Liver (tissue), 3 donors: ENCODE measurements at regions not wholly inside any gene's neighbourhood (a gene's known extent, or its start where the extent isn't known, plus 50 kb on each side); places are given as distances from the start of the nearest gene placed in this dataset.

Source experiments
- EGR1 ChIP-seq, 2 donors: IDR thresholded peaks; 2 replicates each; pipeline ENCODE4 v1.6.1; 2016 to 2018; ENCODE audit warnings: antibody characterized with exemption in 2 of 2, low read depth in 2 of 2
- FOXA1 ChIP-seq: IDR thresholded peaks from 2 replicates; pipeline ENCODE4 v1.6.1; 2016; ENCODE audit warnings: antibody characterized with exemption
- GABPA ChIP-seq, 2 donors: IDR thresholded peaks in 1 of 2; conservative IDR thresholded peaks in 1 of 2; 2 replicates each; pipeline ENCODE4 v1.6.1; 2016; ENCODE audit warnings: antibody characterized with exemption in 2 of 2, mild to moderate bottlenecking in 1 of 2, moderate library complexity in 1 of 2
- HNF4A ChIP-seq, 2 donors: conservative IDR thresholded peaks; 2 replicates each; pipeline ENCODE4 v1.6.1; 2016; ENCODE audit warnings: antibody characterized with exemption in 2 of 2, mild to moderate bottlenecking in 2 of 2
- JUND ChIP-seq, 2 donors: IDR thresholded peaks; 2 replicates each; pipeline ENCODE4 v1.6.1; 2016; ENCODE audit warnings: antibody characterized with exemption in 2 of 2
- NR2F2 ChIP-seq: IDR thresholded peaks from 2 replicates; pipeline ENCODE4 v1.6.1; 2016; ENCODE audit warnings: antibody characterized with exemption
- RAD21 ChIP-seq, 2 donors: IDR thresholded peaks; 2 replicates each; pipeline ENCODE4 v1.6.1; 2016; ENCODE audit warnings: antibody characterized with exemption in 2 of 2, mild to moderate bottlenecking in 2 of 2
- SP1 ChIP-seq: IDR thresholded peaks from 2 replicates; pipeline ENCODE4 v1.6.1; 2018; ENCODE audit warnings: antibody characterized with exemption, mild to moderate bottlenecking
- TAF1 ChIP-seq: conservative IDR thresholded peaks from 2 replicates; pipeline ENCODE4 v1.6.1; 2016; ENCODE audit warnings: antibody characterized with exemption, mild to moderate bottlenecking
- TF ChIP-seq, protein P1 (sequence below): fragments of 150-350 bp; IDR thresholded peaks from 2 replicates; pipeline ENCODE4 v1.5.1; 2017; ENCODE audit warnings: improper control_type of control experiment, low read depth, low read length; ENCODE audit not compliant: missing input control
- TF ChIP-seq, protein P2 (sequence below): IDR thresholded peaks from 2 replicates; pipeline ENCODE4 v1.6.1; 2016; ENCODE audit warnings: antibody characterized with exemption, mild to moderate bottlenecking
- TF ChIP-seq, protein P3 (sequence below): IDR thresholded peaks from 2 replicates; pipeline ENCODE4 v1.6.1; 2016; ENCODE audit warnings: antibody characterized with exemption
- TF ChIP-seq, protein P4 (sequence below): IDR thresholded peaks from 2 replicates; pipeline ENCODE4 v1.6.1; 2016; ENCODE audit warnings: antibody characterized with exemption
- TF ChIP-seq, protein P5 (sequence below): IDR thresholded peaks from 2 replicates; pipeline ENCODE4 v1.6.1; 2016; ENCODE audit warnings: antibody characterized with exemption
- donor health status: healthy.
- donor health status: healthy.

DNA sequence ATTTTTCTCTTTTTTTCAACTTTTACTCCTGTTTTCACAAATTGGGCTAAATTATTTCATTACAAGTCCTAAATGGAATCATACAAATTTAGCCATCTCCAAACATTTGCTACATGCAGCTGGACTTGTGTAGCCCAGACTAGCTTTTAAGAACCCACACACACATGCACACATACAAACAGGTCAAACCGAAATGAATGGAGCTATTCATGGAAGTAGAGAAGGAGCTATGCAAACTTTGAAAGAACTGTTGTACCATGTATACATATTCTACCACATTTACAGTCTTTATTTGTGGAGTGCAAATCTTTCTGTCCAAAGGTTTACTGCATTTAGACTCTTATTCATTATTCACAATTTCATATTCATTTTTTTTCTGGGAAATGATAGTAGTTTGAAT lies 189.1 kb upstream of the RNPC3 start:
- TF ChIP-seq, protein P1, sequence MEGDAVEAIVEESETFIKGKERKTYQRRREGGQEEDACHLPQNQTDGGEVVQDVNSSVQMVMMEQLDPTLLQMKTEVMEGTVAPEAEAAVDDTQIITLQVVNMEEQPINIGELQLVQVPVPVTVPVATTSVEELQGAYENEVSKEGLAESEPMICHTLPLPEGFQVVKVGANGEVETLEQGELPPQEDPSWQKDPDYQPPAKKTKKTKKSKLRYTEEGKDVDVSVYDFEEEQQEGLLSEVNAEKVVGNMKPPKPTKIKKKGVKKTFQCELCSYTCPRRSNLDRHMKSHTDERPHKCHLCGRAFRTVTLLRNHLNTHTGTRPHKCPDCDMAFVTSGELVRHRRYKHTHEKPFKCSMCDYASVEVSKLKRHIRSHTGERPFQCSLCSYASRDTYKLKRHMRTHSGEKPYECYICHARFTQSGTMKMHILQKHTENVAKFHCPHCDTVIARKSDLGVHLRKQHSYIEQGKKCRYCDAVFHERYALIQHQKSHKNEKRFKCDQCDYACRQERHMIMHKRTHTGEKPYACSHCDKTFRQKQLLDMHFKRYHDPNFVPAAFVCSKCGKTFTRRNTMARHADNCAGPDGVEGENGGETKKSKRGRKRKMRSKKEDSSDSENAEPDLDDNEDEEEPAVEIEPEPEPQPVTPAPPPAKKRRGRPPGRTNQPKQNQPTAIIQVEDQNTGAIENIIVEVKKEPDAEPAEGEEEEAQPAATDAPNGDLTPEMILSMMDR = no peak
- no peak for TF ChIP-seq JUND (IDR thresholded peaks at IDR 0.05)
- TF ChIP-seq, protein P2, sequence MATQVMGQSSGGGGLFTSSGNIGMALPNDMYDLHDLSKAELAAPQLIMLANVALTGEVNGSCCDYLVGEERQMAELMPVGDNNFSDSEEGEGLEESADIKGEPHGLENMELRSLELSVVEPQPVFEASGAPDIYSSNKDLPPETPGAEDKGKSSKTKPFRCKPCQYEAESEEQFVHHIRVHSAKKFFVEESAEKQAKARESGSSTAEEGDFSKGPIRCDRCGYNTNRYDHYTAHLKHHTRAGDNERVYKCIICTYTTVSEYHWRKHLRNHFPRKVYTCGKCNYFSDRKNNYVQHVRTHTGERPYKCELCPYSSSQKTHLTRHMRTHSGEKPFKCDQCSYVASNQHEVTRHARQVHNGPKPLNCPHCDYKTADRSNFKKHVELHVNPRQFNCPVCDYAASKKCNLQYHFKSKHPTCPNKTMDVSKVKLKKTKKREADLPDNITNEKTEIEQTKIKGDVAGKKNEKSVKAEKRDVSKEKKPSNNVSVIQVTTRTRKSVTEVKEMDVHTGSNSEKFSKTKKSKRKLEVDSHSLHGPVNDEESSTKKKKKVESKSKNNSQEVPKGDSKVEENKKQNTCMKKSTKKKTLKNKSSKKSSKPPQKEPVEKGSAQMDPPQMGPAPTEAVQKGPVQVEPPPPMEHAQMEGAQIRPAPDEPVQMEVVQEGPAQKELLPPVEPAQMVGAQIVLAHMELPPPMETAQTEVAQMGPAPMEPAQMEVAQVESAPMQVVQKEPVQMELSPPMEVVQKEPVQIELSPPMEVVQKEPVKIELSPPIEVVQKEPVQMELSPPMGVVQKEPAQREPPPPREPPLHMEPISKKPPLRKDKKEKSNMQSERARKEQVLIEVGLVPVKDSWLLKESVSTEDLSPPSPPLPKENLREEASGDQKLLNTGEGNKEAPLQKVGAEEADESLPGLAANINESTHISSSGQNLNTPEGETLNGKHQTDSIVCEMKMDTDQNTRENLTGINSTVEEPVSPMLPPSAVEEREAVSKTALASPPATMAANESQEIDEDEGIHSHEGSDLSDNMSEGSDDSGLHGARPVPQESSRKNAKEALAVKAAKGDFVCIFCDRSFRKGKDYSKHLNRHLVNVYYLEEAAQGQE = no peak
- TF ChIP-seq NR2F2 = no peak
- TF ChIP-seq EGR1 (IDR thresholded peaks at IDR 0.05; ENCODE audit: low read depth in 2 of 2) = no peak
- no peak for TF ChIP-seq TAF1
- TF ChIP-seq HNF4A (conservative IDR thresholded peaks at IDR 0.05) = no peak
- TF ChIP-seq GABPA (IDR thresholded peaks at IDR 0.05 in 1 of 2, conservative IDR thresholded peaks at IDR 0.05 in 1 of 2) = no peak
- no peak for TF ChIP-seq SP1
- TF ChIP-seq, protein P3, sequence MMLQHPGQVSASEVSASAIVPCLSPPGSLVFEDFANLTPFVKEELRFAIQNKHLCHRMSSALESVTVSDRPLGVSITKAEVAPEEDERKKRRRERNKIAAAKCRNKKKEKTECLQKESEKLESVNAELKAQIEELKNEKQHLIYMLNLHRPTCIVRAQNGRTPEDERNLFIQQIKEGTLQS = no peak
- TF ChIP-seq, protein P4, sequence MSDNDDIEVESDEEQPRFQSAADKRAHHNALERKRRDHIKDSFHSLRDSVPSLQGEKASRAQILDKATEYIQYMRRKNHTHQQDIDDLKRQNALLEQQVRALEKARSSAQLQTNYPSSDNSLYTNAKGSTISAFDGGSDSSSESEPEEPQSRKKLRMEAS = no peak
- no peak for TF ChIP-seq FOXA1
- TF ChIP-seq, protein P5, sequence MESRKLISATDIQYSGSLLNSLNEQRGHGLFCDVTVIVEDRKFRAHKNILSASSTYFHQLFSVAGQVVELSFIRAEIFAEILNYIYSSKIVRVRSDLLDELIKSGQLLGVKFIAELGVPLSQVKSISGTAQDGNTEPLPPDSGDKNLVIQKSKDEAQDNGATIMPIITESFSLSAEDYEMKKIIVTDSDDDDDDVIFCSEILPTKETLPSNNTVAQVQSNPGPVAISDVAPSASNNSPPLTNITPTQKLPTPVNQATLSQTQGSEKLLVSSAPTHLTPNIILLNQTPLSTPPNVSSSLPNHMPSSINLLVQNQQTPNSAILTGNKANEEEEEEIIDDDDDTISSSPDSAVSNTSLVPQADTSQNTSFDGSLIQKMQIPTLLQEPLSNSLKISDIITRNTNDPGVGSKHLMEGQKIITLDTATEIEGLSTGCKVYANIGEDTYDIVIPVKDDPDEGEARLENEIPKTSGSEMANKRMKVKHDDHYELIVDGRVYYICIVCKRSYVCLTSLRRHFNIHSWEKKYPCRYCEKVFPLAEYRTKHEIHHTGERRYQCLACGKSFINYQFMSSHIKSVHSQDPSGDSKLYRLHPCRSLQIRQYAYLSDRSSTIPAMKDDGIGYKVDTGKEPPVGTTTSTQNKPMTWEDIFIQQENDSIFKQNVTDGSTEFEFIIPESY = no peak
- TF ChIP-seq RAD21 (IDR thresholded peaks at IDR 0.05) = no peak
